AG04450 (cell line): ENCODE measurements at regions not wholly inside any gene's neighbourhood (a gene's known extent, or its start where the extent isn't known, plus 50 kb on each side); places are given as distances from the start of the nearest gene placed in this dataset.

ENCODE experiments used
- CTCF ChIA-PET: fragments of 300-600, 350-600 bp; formaldehyde crosslinking; extraction: SDS; loops from one replicate; lab custom pipeline; 2022; ENCODE audit warnings: antibody characterized with exemption, inconsistent platforms; lab: Charles Lee
- POLR2A ChIA-PET: fragments of 350-600 bp; formaldehyde crosslinking; extraction: SDS; loops from one replicate; lab custom pipeline; 2021; ENCODE audit warnings: antibody characterized with exemption, inconsistent platforms; lab: Yijun Ruan, JAX
- DNase-seq: peaks from one replicate; pipeline ENCODE4 v3.0.0-alpha.2; 2011; ENCODE audit warnings: low read depth, low spot score
- H3K27ac ChIP-seq: one replicate; pipeline ENCODE4 v1.5.1; 2012; ENCODE audit warnings: low read depth, low read length, control low read depth
- H3K27me3 ChIP-seq: one replicate; pipeline ENCODE4 v1.6.0; 2012; ENCODE audit warnings: low read length; ENCODE audit not compliant: control insufficient read depth, insufficient read depth
- H3K4me3 ChIP-seq: 2 replicates; pipeline ENCODE4 v1.5.1; 2011; ENCODE audit warnings: mild to moderate bottlenecking, low read depth, low read length, control low read depth
- H3K9me3 ChIP-seq: 2 replicates; pipeline ENCODE4 v1.5.1; 2012; ENCODE audit warnings: low read length; ENCODE audit not compliant: control insufficient read depth, insufficient read depth
- TF ChIP-seq, protein P1 (sequence below): IDR thresholded peaks from 2 replicates; pipeline ENCODE4 v1.5.1; 2011; ENCODE audit warnings: low read depth, low read length, control low read depth, inconsistent platforms

DNA sequence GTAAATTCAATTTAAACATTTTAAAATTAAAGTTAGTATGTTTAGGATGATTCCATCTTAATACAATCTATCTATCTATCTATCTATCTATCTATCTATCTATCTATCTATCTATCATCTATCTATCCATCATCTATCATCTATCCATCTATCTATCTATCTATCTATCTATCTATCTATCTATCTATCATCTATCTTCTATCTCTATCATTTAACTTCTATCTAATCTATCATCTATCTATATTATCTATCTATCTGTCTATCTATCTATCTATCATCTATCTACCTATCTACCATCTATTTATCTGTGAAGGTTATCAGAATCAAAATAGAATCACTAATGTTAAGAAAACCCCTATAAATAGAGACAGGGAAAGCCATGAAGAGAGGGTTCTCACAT is 78.3 kb downstream of the RAMP3 start:
- ChIA-PET POLR2A (no interaction called here), CTCF (interaction anchor here (1.9 kb wide), 1 partner anchor 23 kb away, joined by 7 read pairs; no protein-coding TSS in a partner anchor)
- Histone ChIP-seq H3K4me3 (no peak overlapping the region), H3K27me3 (peaks cover 2% of the 10 kb centered on the region), H3K27ac (no peak overlapping the region), H3K9me3 (no peaks in the 10 kb centered on the region)
- TF ChIP-seq, protein P1, sequence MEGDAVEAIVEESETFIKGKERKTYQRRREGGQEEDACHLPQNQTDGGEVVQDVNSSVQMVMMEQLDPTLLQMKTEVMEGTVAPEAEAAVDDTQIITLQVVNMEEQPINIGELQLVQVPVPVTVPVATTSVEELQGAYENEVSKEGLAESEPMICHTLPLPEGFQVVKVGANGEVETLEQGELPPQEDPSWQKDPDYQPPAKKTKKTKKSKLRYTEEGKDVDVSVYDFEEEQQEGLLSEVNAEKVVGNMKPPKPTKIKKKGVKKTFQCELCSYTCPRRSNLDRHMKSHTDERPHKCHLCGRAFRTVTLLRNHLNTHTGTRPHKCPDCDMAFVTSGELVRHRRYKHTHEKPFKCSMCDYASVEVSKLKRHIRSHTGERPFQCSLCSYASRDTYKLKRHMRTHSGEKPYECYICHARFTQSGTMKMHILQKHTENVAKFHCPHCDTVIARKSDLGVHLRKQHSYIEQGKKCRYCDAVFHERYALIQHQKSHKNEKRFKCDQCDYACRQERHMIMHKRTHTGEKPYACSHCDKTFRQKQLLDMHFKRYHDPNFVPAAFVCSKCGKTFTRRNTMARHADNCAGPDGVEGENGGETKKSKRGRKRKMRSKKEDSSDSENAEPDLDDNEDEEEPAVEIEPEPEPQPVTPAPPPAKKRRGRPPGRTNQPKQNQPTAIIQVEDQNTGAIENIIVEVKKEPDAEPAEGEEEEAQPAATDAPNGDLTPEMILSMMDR, result no peak
- no peak for DNase-seq

DNA sequence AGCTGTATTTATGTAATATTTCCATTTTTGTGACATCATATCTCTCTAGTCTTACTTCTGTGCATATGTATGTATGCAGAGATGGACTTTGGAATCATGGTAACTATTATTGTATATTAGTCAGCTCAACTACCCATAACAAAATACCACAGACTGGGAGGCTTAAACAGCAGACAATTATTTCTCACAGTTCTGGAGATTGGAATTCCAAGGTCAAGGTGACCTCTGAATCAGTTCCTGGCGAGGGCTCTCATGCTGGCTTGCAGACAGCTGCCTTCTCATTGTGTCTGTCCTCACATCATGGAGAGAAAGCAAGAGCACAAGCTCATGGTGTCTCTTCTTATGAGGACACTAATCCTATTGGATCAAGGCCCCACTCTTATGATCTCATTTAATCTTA is 79.1 kb downstream of the RAMP3 start:
- no peaks in the 10 kb centered on the region for H3K9me3 ChIP-seq
- POLR2A ChIA-PET, result no interaction called here
- CTCF ChIA-PET, result interaction anchor here (0.6 to 1.9 kb wide), 3 partner anchors 18 to 24 kb away, joined by 3 to 7 read pairs (median 5); no protein-coding TSS in a partner anchor
- H3K27ac ChIP-seq, result no peak overlapping the region
- TF ChIP-seq, protein P1, result no peak
- H3K27me3 ChIP-seq, result peaks cover 4% of the 10 kb centered on the region
- DNase-seq, result no peak
- H3K4me3 ChIP-seq, result no peak overlapping the region

DNA sequence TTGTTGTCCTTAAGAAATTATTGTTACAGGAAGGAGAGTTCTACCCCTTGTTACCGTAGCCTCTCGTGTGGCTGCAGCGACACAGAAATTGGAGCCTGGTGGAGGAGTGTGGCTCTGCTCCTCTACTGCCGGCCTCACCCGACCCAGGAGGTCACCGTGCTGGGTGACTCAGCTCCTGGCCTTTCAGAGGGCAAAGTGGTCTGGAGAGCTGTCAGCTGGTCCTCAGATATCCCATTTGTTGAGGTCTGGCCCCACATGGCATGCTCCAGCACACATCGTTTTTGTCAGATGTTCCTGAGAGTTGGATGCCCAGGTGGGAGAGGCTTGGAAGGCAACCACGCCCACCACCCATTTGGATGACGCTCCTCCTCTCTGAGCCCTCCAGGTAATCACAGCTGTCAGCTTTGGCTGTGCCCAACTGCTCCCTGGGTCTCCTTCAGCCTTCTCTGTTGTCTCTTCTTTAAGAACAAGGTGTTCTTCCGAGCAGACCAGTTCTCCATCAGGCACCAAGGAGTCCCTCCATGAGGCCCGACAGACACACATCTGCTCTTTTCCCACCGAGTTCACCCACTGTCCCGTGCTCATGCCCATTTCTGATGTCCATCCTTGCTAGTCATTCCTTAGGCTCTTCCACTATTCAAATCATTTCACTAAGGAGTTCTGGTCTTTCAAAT is 80.3 kb downstream of the RAMP3 start:
- CTCF ChIA-PET, result interaction anchor here (1.4 to 1.9 kb wide), 2 partner anchors 21 to 23 kb away, joined by 5 to 7 read pairs; no protein-coding TSS in a partner anchor
- POLR2A ChIA-PET, result no interaction called here
- H3K27me3 ChIP-seq, result peaks cover 4% of the 10 kb centered on the region
- TF ChIP-seq, protein P1, result no peak
- no peaks in the 10 kb centered on the region for H3K9me3 ChIP-seq
- H3K27ac ChIP-seq, result no peak overlapping the region
- DNase-seq, result no peak
- H3K4me3 ChIP-seq, result no peak overlapping the region

DNA sequence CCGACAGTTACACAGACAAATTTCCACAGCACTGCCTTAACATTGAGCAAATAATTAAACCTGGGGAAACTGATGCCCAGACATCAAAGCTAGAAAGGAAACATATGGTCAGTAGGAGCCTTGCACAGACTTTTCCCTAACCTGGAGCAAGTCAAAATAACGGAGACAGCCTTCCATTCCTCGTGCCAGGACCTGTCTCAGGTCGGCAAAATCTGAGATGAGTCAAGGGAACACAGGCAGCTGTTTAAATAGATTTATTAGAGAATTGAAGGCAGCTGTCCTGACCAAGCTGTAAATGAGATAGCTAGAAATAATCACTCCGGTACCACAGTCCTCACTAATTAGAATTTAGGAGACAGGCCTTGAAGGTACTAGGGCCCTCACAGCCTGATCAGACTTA is 81.2 kb downstream of the RAMP3 start:
- no peak for DNase-seq
- peak overlapping the region; percentile 21 for H3K27ac ChIP-seq
- H3K9me3 ChIP-seq, result no peaks in the 10 kb centered on the region
- H3K4me3 ChIP-seq, result no peak overlapping the region
- ChIA-PET POLR2A (no interaction called here), CTCF (interaction anchor here (1.7 kb wide), 1 partner anchor 22 kb away, joined by 8 read pairs; no protein-coding TSS in a partner anchor)
- peaks cover 3% of the 10 kb centered on the region for H3K27me3 ChIP-seq
- TF ChIP-seq, protein P1, result no peak

DNA sequence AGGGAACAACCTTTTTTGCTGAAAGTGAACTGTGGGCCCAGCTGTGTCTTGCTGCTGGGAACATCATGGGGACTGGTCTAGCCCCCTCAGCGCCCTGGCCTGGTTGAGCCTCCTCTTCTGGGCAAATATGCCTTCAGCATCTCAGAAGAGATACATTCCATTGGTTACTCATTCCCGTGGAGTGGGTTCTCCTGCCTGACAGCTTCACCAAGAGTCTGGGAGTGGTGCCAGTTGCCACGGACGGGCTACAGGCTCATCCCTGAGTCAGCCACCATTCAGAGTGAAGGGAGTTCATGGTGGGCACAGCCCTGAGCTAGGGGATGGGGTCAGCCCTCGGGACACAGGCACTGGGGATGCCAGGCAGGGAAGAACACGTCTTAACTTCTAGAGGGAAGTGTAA is 81.9 kb downstream of the RAMP3 start:
- Histone ChIP-seq H3K4me3 (no peak overlapping the region), H3K27me3 (peaks cover 2% of the 10 kb centered on the region), H3K9me3 (no peaks in the 10 kb centered on the region), H3K27ac (no peak overlapping the region)
- ChIA-PET POLR2A (no interaction called here), CTCF (interaction anchor here (1.7 kb wide), 1 partner anchor 21 kb away, joined by 8 read pairs; no protein-coding TSS in a partner anchor)
- TF ChIP-seq, protein P1, result no peak
- DNase-seq, result peak; percentile 2
